ENCODE measurements at regions not wholly inside any gene's neighbourhood (a gene's known extent, or its start where the extent isn't known, plus 50 kb on each side); places are given as distances from the start of the nearest gene placed in this dataset.

DNA sequence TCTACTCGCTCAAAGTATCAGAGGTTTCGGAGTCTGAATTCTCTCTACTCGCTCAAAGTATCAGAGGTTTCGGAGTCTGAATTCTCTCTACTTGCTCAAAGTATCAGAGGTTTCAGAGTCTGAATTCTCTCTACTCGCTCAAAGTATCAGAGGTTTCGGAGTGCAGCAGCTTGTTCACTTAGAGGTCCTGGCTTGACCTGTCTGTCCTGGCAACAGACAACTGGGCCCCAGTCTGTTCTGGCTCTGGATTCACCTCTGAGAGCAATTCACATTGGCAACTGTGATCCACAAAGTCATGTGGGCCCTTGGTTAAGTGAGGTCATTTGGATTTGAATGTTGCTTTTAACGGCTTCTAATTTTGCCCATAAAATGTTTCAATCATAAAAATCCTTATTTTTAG, 63.9 kb upstream of the ST8SIA6 start (continued):
- TF ChIP-seq ZNF609 (CRISPR knock-in tag; IDR thresholded peaks at IDR 0.05; ENCODE audit: borderline replicate concordance): no peak
- TF ChIP-seq TBL1XR1 (IDR thresholded peaks at IDR 0.05; ENCODE audit: low read length in 2 of 2): no peak

DNA sequence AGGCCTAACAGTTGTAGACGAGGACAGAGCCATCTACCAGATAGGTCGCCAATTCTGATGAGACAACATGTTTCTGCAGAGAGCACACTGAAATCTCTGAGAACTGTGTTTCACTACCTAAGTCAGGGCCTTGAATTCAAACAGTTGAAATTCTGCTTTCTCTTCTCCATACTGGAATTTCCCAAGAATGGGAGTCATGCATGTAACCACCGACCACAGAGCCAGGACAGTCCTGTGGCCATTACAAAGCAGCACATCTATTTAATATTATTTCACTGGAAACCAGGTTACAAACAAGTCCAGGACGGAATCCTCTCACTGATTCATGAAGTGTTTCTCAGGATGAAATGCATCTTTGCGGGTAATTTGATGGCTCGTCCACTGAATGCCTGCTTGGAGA, 62.0 kb upstream of the ST8SIA6 start:
- no peaks in the 10 kb centered on the region for H3K36me3 ChIP-seq (ENCODE audit: control insufficient read depth, insufficient read depth, low read length)
- in situ Hi-C loops (cut with MboI) (no loop called here), intact Hi-C loops (cut with micrococcal nuclease) (no loop called here)
- ChIA-PET CTCF (ENCODE audit: low intra/inter-chr PET ratio) (no interaction called here), POLR2A (no interaction called here)
- no peaks in the 10 kb centered on the region for H3K27me3 ChIP-seq (ENCODE audit: control insufficient read depth in 2 of 2, insufficient read depth in 2 of 2, low read length in 2 of 2)
- H3K9ac ChIP-seq (ENCODE audit: insufficient read depth in 1 of 2, low read depth in 2 of 2, low read length in 2 of 2): no peak overlapping the region
- no peak overlapping the region for H3K4me2 ChIP-seq (ENCODE audit: insufficient read depth, low read length)
- H3K9me3 ChIP-seq (replicated peaks; ENCODE audit: control insufficient read depth, insufficient read depth, low read depth, low read length): no peaks in the 10 kb centered on the region
- H3K9me1 ChIP-seq (ENCODE audit: control insufficient read depth, insufficient read depth, low read length): no peaks in the 10 kb centered on the region
- H2AFZ ChIP-seq (ENCODE audit: low read depth, low read length): no peak overlapping the region
- no peak overlapping the region for H3K27ac ChIP-seq (ENCODE audit: extremely low read depth, low read depth, low read length)
- TF ChIP-seq MXI1 (IDR thresholded peaks at IDR 0.05; ENCODE audit: low read depth, low read length) (no peak), SMAD2 (IDR thresholded peaks at IDR 0.05; ENCODE audit: low read depth, low read length) (no peak), ZNF589 (CRISPR knock-in tag; IDR thresholded peaks at IDR 0.05; ENCODE audit: low read depth) (no peak), NFATC3 (IDR thresholded peaks at IDR 0.05) (no peak), NCOR1 (IDR thresholded peaks at IDR 0.05) (no peak), ZNF12 (CRISPR knock-in tag; IDR thresholded peaks at IDR 0.05) (no peak), CSDE1 (IDR thresholded peaks at IDR 0.05) (no peak), ZBTB17 (CRISPR knock-in tag; IDR thresholded peaks at IDR 0.05) (no peak), ZNF316 (IDR thresholded peaks at IDR 0.05) (no peak), FOXM1 (IDR thresholded peaks at IDR 0.05; ENCODE audit: low read depth) (no peak), FOXM1 (CRISPR knock-in tag; IDR thresholded peaks at IDR 0.05; ENCODE audit: low read depth) (no peak)
- TF ChIP-seq, protein P1, sequence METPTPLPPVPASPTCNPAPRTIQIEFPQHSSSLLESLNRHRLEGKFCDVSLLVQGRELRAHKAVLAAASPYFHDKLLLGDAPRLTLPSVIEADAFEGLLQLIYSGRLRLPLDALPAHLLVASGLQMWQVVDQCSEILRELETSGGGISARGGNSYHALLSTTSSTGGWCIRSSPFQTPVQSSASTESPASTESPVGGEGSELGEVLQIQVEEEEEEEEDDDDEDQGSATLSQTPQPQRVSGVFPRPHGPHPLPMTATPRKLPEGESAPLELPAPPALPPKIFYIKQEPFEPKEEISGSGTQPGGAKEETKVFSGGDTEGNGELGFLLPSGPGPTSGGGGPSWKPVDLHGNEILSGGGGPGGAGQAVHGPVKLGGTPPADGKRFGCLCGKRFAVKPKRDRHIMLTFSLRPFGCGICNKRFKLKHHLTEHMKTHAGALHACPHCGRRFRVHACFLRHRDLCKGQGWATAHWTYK (CRISPR knock-in tag; IDR thresholded peaks at IDR 0.05): no peak
- TF ChIP-seq, protein P2, sequence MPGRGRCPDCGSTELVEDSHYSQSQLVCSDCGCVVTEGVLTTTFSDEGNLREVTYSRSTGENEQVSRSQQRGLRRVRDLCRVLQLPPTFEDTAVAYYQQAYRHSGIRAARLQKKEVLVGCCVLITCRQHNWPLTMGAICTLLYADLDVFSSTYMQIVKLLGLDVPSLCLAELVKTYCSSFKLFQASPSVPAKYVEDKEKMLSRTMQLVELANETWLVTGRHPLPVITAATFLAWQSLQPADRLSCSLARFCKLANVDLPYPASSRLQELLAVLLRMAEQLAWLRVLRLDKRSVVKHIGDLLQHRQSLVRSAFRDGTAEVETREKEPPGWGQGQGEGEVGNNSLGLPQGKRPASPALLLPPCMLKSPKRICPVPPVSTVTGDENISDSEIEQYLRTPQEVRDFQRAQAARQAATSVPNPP (IDR thresholded peaks at IDR 0.05; ENCODE audit: borderline replicate concordance, insufficient read depth, insufficient read length): no peak
- BruUV-seq (replicated peaks): no TSS peak
- 84% methylated on average over 6 of the region's 6 CpGs for WGBS (ENCODE audit: insufficient coverage, low coverage, missing lambda C conversion rate)
- ATAC-seq (no peak), FAIRE-seq (no peak), DNase-seq (ENCODE audit: extremely low read depth in 1 of 4, low spot score in 3 of 4) (no peak)
- no peak overlapping the region for H3K4me3 ChIP-seq
- H4K20me1 ChIP-seq (replicated peaks; ENCODE audit: control insufficient read depth, insufficient read depth, low read length): no peaks in the 10 kb centered on the region
- H3K4me1 ChIP-seq (replicated peaks in 1 of 2; ENCODE audit: control insufficient read depth in 2 of 2, insufficient read depth in 2 of 2, low read length in 2 of 2): peaks cover 0 to 12% of the 10 kb centered on the region in 2 experiments; a peak in 3 of 5 replicates
- no peaks in the 10 kb centered on the region for H3K79me2 ChIP-seq (ENCODE audit: control insufficient read depth, insufficient read depth, low read length)

Measured in K562 (cell line).